ENCODE measurements at regions not wholly inside any gene's neighbourhood (a gene's known extent, or its start where the extent isn't known, plus 50 kb on each side); places are given as distances from the start of the nearest gene placed in this dataset.

- DNase-seq (ENCODE audit: low read depth) (no peak), FAIRE-seq (no peak)
- Histone ChIP-seq H3K4me3 (ENCODE audit: insufficient read depth, low read depth, low read length) (no peak overlapping the region), H3K9ac (ENCODE audit: low read length) (no peak overlapping the region), H2AFZ (ENCODE audit: low read depth, low read length) (no peak overlapping the region), H3K36me3 (ENCODE audit: insufficient read depth, low read length) (no peaks in the 10 kb centered on the region), H3K27me3 (ENCODE audit: insufficient read depth, low read length) (no peaks in the 10 kb centered on the region), H3K9me3 (ENCODE audit: insufficient read depth, low read depth, low read length) (no peaks in the 10 kb centered on the region), H3K4me1 (ENCODE audit: insufficient read depth, low read length) (no peaks in the 10 kb centered on the region), H4K20me1 (ENCODE audit: insufficient read depth, low read length) (no peaks in the 10 kb centered on the region), H3K27ac (ENCODE audit: low read depth, low read length) (no peak overlapping the region), H3K4me2 (ENCODE audit: low read length) (no peak overlapping the region), H3K79me2 (ENCODE audit: insufficient read depth, low read length) (no peaks in the 10 kb centered on the region)
- TF ChIP-seq EZH2 (IDR thresholded peaks at IDR 0.05; ENCODE audit: insufficient read depth, low read length) = no peak
- TF ChIP-seq CTCF (IDR thresholded peaks at IDR 0.05; ENCODE audit: insufficient read depth, low read depth, low read length) = no peak
- Mint-ChIP-seq H3K36me3 (ENCODE audit: low read depth, unreplicated experiment) (no peaks in the 10 kb centered on the region), H3K4me1 (ENCODE audit: low read depth, unreplicated experiment) (no peaks in the 10 kb centered on the region), H3K9me3 (ENCODE audit: unreplicated experiment) (no peaks in the 10 kb centered on the region), H3K4me3 (ENCODE audit: unreplicated experiment) (no peak overlapping the region), H3K27ac (ENCODE audit: unreplicated experiment) (no peak overlapping the region), H3K27me3 (ENCODE audit: low read depth, unreplicated experiment) (no peaks in the 10 kb centered on the region)
Measured at GRCh38 chr13:61905054-61905453, 489.4 kb upstream of the PCDH20 start.

DNA sequence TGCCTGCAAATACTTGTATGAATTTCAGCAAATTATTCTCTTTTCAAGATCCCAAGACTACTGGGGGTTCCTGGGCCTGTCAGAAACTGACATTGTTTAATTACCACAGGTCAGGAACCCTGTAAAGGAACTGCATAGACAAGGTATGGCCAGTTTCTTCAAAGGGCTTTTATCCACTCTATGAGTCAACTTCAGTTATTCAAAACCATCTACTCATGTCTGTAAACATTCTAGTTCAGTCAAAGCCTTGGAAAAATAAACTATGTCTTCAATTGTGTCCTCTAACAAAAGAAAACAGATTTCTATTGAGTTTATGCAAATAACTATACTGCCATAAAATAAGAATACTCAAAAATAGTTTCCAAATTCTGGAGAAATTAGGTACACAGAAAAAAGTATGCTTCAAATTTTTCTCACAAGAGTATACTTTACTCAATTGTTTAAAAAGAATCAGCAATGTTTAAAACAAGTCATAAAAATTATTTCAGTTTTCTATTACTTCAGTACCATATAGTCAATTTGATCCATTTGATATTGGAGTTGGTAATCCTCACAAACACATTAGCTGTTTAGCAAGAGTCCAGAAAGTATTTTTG is 486.4 kb upstream of the PCDH20 start:
- no peaks in the 10 kb centered on the region for H3K27me3 Mint-ChIP-seq (ENCODE audit: low read depth, unreplicated experiment)
- H3K9me3 Mint-ChIP-seq (ENCODE audit: unreplicated experiment) = no peaks in the 10 kb centered on the region
- no peaks in the 10 kb centered on the region for H3K27me3 ChIP-seq (ENCODE audit: insufficient read depth, low read length)
- no peak overlapping the region for H3K4me2 ChIP-seq (ENCODE audit: low read length)
- H3K27ac Mint-ChIP-seq (ENCODE audit: unreplicated experiment) = no peak overlapping the region
- H4K20me1 ChIP-seq (ENCODE audit: insufficient read depth, low read length) = no peaks in the 10 kb centered on the region
- no peak overlapping the region for H3K27ac ChIP-seq (ENCODE audit: low read depth, low read length)
- H3K4me3 Mint-ChIP-seq (ENCODE audit: unreplicated experiment) = no peak overlapping the region
- H3K9me3 ChIP-seq (ENCODE audit: insufficient read depth, low read depth, low read length) = no peaks in the 10 kb centered on the region
- no peaks in the 10 kb centered on the region for H3K4me1 ChIP-seq (ENCODE audit: insufficient read depth, low read length)
- no peaks in the 10 kb centered on the region for H3K4me1 Mint-ChIP-seq (ENCODE audit: low read depth, unreplicated experiment)
- no peaks in the 10 kb centered on the region for H3K36me3 ChIP-seq (ENCODE audit: insufficient read depth, low read length)
- no peak overlapping the region for H3K4me3 ChIP-seq (ENCODE audit: insufficient read depth, low read depth, low read length)
- no peaks in the 10 kb centered on the region for H3K36me3 Mint-ChIP-seq (ENCODE audit: low read depth, unreplicated experiment)
- H3K79me2 ChIP-seq (ENCODE audit: insufficient read depth, low read length) = no peaks in the 10 kb centered on the region
- TF ChIP-seq CTCF (IDR thresholded peaks at IDR 0.05; ENCODE audit: insufficient read depth, low read depth, low read length) (no peak), EZH2 (IDR thresholded peaks at IDR 0.05; ENCODE audit: insufficient read depth, low read length) (no peak)
- FAIRE-seq = no peak
- no peak overlapping the region for H3K9ac ChIP-seq (ENCODE audit: low read length)
- DNase-seq (ENCODE audit: low read depth) = no peak
- no peak overlapping the region for H2AFZ ChIP-seq (ENCODE audit: low read depth, low read length)

GRCh38 chr13:61900033-61900432 is 484.4 kb upstream of the PCDH20 start:
- no peak overlapping the region for H3K4me2 ChIP-seq (ENCODE audit: low read length)
- no peak for FAIRE-seq

More at GRCh38 chr13:61900033-61900432, 484.4 kb upstream of the PCDH20 start:
- no peaks in the 10 kb centered on the region for H3K36me3 Mint-ChIP-seq (ENCODE audit: low read depth, unreplicated experiment)
- no peaks in the 10 kb centered on the region for H3K9me3 Mint-ChIP-seq (ENCODE audit: unreplicated experiment)
- no peak overlapping the region for H3K4me3 Mint-ChIP-seq (ENCODE audit: unreplicated experiment)
- no peak overlapping the region for H3K9ac ChIP-seq (ENCODE audit: low read length)
- no peak overlapping the region for H3K4me3 ChIP-seq (ENCODE audit: insufficient read depth, low read depth, low read length)
- no peak overlapping the region for H3K27ac ChIP-seq (ENCODE audit: low read depth, low read length)
- no peaks in the 10 kb centered on the region for H3K4me1 Mint-ChIP-seq (ENCODE audit: low read depth, unreplicated experiment)
- no peaks in the 10 kb centered on the region for H4K20me1 ChIP-seq (ENCODE audit: insufficient read depth, low read length)
- no peak overlapping the region for H2AFZ ChIP-seq (ENCODE audit: low read depth, low read length)
- H3K27me3 Mint-ChIP-seq (ENCODE audit: low read depth, unreplicated experiment) = no peaks in the 10 kb centered on the region
- H3K4me1 ChIP-seq (ENCODE audit: insufficient read depth, low read length) = no peaks in the 10 kb centered on the region
- no peaks in the 10 kb centered on the region for H3K79me2 ChIP-seq (ENCODE audit: insufficient read depth, low read length)
- H3K27me3 ChIP-seq (ENCODE audit: insufficient read depth, low read length) = no peaks in the 10 kb centered on the region
- no peak for DNase-seq (ENCODE audit: low read depth)
- H3K27ac Mint-ChIP-seq (ENCODE audit: unreplicated experiment) = no peak overlapping the region
- no peaks in the 10 kb centered on the region for H3K9me3 ChIP-seq (ENCODE audit: insufficient read depth, low read depth, low read length)
- H3K36me3 ChIP-seq (ENCODE audit: insufficient read depth, low read length) = no peaks in the 10 kb centered on the region
- TF ChIP-seq CTCF (IDR thresholded peaks at IDR 0.05; ENCODE audit: insufficient read depth, low read depth, low read length) = no peak
- TF ChIP-seq EZH2 (IDR thresholded peaks at IDR 0.05; ENCODE audit: insufficient read depth, low read length) = no peak

All from astrocyte (in vitro differentiated cells and primary cell).